GM12874 (cell line): ENCODE measurements at regions not wholly inside any gene's neighbourhood (a gene's known extent, or its start where the extent isn't known, plus 50 kb on each side); places are given as distances from the start of the nearest gene placed in this dataset.

ENCODE experiments used
- CTCF ChIP-seq: IDR thresholded peaks from 2 replicates; pipeline ENCODE4 v1.5.1; 2011; ENCODE audit warnings: low read depth, mild to moderate bottlenecking, control low read depth, low read length, moderate library complexity; ENCODE audit not compliant: insufficient read depth

- no peak for TF ChIP-seq CTCF
Measured at GRCh38 chr18:29596959-29597358, 1420.0 kb upstream of the CDH2 start.

GRCh38 chr18:29594493-29594892, 1417.6 kb upstream of the CDH2 start:
- no peak for TF ChIP-seq CTCF

GRCh38 chr18:29588446-29589100, 1411.6 kb upstream of the CDH2 start:
- TF ChIP-seq CTCF = no peak

- no peak for TF ChIP-seq CTCF
Measured at GRCh38 chr18:29586210-29586609, 1409.3 kb upstream of the CDH2 start.

GRCh38 chr18:29560270-29560669, 1383.3 kb upstream of the CDH2 start:
- TF ChIP-seq CTCF = no peak

GRCh38 chr18:29556070-29556469, 1379.1 kb upstream of the CDH2 start:
- TF ChIP-seq CTCF = no peak

- no peak for TF ChIP-seq CTCF
Measured at GRCh38 chr18:29549759-29550158, 1372.8 kb upstream of the CDH2 start.
